Activated CD4-positive, alpha-beta T cell treated with anti-CD3 and anti-CD28 coated beads, Interleukin-2, amount 10 ng/mL, durations not matched to agents 24 days and 14 days (primary cell): ENCODE measurements at regions not wholly inside any gene's neighbourhood (a gene's known extent, or its start where the extent isn't known, plus 50 kb on each side); places are given as distances from the start of the nearest gene placed in this dataset.
"Not testable (repeated sequence)": the region's sequence is repeated elsewhere in the genome, so short reads cannot be mapped to it uniquely, and the experiment has no call there.

ENCODE experiments used
- DNase-seq: peaks from one replicate; pipeline ENCODE4 v3.0.0; 2022
- H3K27ac Mint-ChIP-seq: one replicate; pipeline ENCODE4 v1.8.0; 2022; ENCODE audit warnings: mild to moderate bottlenecking, mixed read lengths
- H3K27me3 Mint-ChIP-seq: one replicate; pipeline ENCODE4 v1.8.0; 2022; ENCODE audit warnings: mixed read lengths
- H3K36me3 Mint-ChIP-seq: one replicate; pipeline ENCODE4 v1.8.0; 2022; ENCODE audit warnings: low read depth, mild to moderate bottlenecking, mixed read lengths
- H3K4me1 Mint-ChIP-seq: one replicate; pipeline ENCODE4 v1.8.0; 2021; ENCODE audit warnings: mixed read lengths
- H3K4me3 Mint-ChIP-seq: one replicate; pipeline ENCODE4 v1.8.0; 2022; ENCODE audit warnings: mild to moderate bottlenecking, moderate library complexity, mixed read lengths
- H3K9me3 Mint-ChIP-seq: one replicate; pipeline ENCODE4 v1.8.0; 2021; ENCODE audit warnings: mixed read lengths
- intact Hi-C: fragments of 100-400 bp; cut with micrococcal nuclease; formaldehyde crosslinking; loops from one replicate; pipeline ENCODE4 v1.15.1; 2023

- H3K4me3 Mint-ChIP-seq, H3K27ac Mint-ChIP-seq, H3K27me3 Mint-ChIP-seq, intact Hi-C loops, H3K4me1 Mint-ChIP-seq, H3K36me3 Mint-ChIP-seq: not testable (repeated sequence)
- DNase-seq, result peak; percentile 45
- peaks cover 54% of the 10 kb centered on the region for H3K9me3 Mint-ChIP-seq
These were observed 735.3 kb upstream of the TPTE start for GRCh38 chr21:9786092-9786491.

- DNase-seq, H3K4me1 Mint-ChIP-seq, H3K4me3 Mint-ChIP-seq, H3K36me3 Mint-ChIP-seq, H3K27ac Mint-ChIP-seq, H3K27me3 Mint-ChIP-seq, intact Hi-C loops: not testable (repeated sequence)
- peaks cover 47% of the 10 kb centered on the region for H3K9me3 Mint-ChIP-seq
These were observed 733.1 kb upstream of the TPTE start for GRCh38 chr21:9788281-9788680.

GRCh38 chr21:9790354-9790753, 731.0 kb upstream of the TPTE start:
- DNase-seq, H3K4me3 Mint-ChIP-seq, H3K4me1 Mint-ChIP-seq, intact Hi-C loops, H3K36me3 Mint-ChIP-seq, H3K27ac Mint-ChIP-seq, H3K27me3 Mint-ChIP-seq: not testable (repeated sequence)
- peaks cover 44% of the 10 kb centered on the region for H3K9me3 Mint-ChIP-seq

GRCh38 chr21:9791453-9791852, 729.9 kb upstream of the TPTE start:
- H3K9me3 Mint-ChIP-seq, result peaks cover 41% of the 10 kb centered on the region
- H3K4me1 Mint-ChIP-seq, DNase-seq, H3K27ac Mint-ChIP-seq, intact Hi-C loops, H3K36me3 Mint-ChIP-seq, H3K4me3 Mint-ChIP-seq, H3K27me3 Mint-ChIP-seq: not testable (repeated sequence)

- H3K4me3 Mint-ChIP-seq, intact Hi-C loops, DNase-seq, H3K27me3 Mint-ChIP-seq, H3K4me1 Mint-ChIP-seq, H3K36me3 Mint-ChIP-seq, H3K27ac Mint-ChIP-seq: not testable (repeated sequence)
- H3K9me3 Mint-ChIP-seq, result peaks cover 23% of the 10 kb centered on the region
These were observed 726.1 kb upstream of the TPTE start for GRCh38 chr21:9795291-9795690.

- intact Hi-C loops, H3K4me1 Mint-ChIP-seq, H3K4me3 Mint-ChIP-seq, DNase-seq, H3K27me3 Mint-ChIP-seq, H3K36me3 Mint-ChIP-seq, H3K27ac Mint-ChIP-seq: not testable (repeated sequence)
- H3K9me3 Mint-ChIP-seq, result peaks cover 22% of the 10 kb centered on the region
These were observed 725.1 kb upstream of the TPTE start for GRCh38 chr21:9796293-9796692.

GRCh38 chr21:9807675-9808074, 713.7 kb upstream of the TPTE start:
- H3K4me3 Mint-ChIP-seq, intact Hi-C loops, H3K4me1 Mint-ChIP-seq, H3K36me3 Mint-ChIP-seq, H3K9me3 Mint-ChIP-seq, DNase-seq, H3K27ac Mint-ChIP-seq, H3K27me3 Mint-ChIP-seq: not testable (repeated sequence)

- H3K36me3 Mint-ChIP-seq, H3K27me3 Mint-ChIP-seq, intact Hi-C loops, H3K9me3 Mint-ChIP-seq, H3K27ac Mint-ChIP-seq, H3K4me3 Mint-ChIP-seq, H3K4me1 Mint-ChIP-seq, DNase-seq: not testable (repeated sequence)
These were observed 710.0 kb upstream of the TPTE start for GRCh38 chr21:9811223-9812004.

- H3K27me3 Mint-ChIP-seq, H3K27ac Mint-ChIP-seq, H3K4me3 Mint-ChIP-seq, H3K9me3 Mint-ChIP-seq, intact Hi-C loops, H3K4me1 Mint-ChIP-seq, DNase-seq, H3K36me3 Mint-ChIP-seq: not testable (repeated sequence)
These were observed 708.9 kb upstream of the TPTE start for GRCh38 chr21:9812507-9812906.

GRCh38 chr21:9813894-9814814, 707.2 kb upstream of the TPTE start:
- H3K36me3 Mint-ChIP-seq, intact Hi-C loops, H3K27me3 Mint-ChIP-seq, H3K9me3 Mint-ChIP-seq, H3K27ac Mint-ChIP-seq, H3K4me1 Mint-ChIP-seq, H3K4me3 Mint-ChIP-seq, DNase-seq: not testable (repeated sequence)

GRCh38 chr21:9815181-9815789, 706.1 kb upstream of the TPTE start:
- DNase-seq, H3K36me3 Mint-ChIP-seq, H3K27ac Mint-ChIP-seq, H3K9me3 Mint-ChIP-seq, H3K27me3 Mint-ChIP-seq, H3K4me3 Mint-ChIP-seq, H3K4me1 Mint-ChIP-seq, intact Hi-C loops: not testable (repeated sequence)

- H3K4me1 Mint-ChIP-seq, H3K9me3 Mint-ChIP-seq, intact Hi-C loops, H3K36me3 Mint-ChIP-seq, H3K27me3 Mint-ChIP-seq, DNase-seq, H3K27ac Mint-ChIP-seq, H3K4me3 Mint-ChIP-seq: not testable (repeated sequence)
These were observed 704.5 kb upstream of the TPTE start for GRCh38 chr21:9816734-9817334.

GRCh38 chr21:9817841-9818441, 703.4 kb upstream of the TPTE start:
- H3K9me3 Mint-ChIP-seq, H3K27ac Mint-ChIP-seq, H3K4me1 Mint-ChIP-seq, DNase-seq, H3K36me3 Mint-ChIP-seq, H3K4me3 Mint-ChIP-seq, intact Hi-C loops, H3K27me3 Mint-ChIP-seq: not testable (repeated sequence)
